ENCODE measurements at regions not wholly inside any gene's neighbourhood (a gene's known extent, or its start where the extent isn't known, plus 50 kb on each side); places are given as distances from the start of the nearest gene placed in this dataset.

GRCh38 chr1:101738475-101738874 is 258.3 kb downstream of the OLFM3 start:
- TF ChIP-seq CTCF (IDR thresholded peaks at IDR 0.05) (no peak), POLR2A (IDR thresholded peaks at IDR 0.05) (no peak)

Measured in lower leg skin (tissue), 3 donors.